Dendritic cell treated with granulocyte-macrophage colony-stimulating factor and Interleukin-4, amounts not matched to agents 40 ng/mL and 50 ng/mL, for 4 days (primary cell): ENCODE measurements at regions not wholly inside any gene's neighbourhood (a gene's known extent, or its start where the extent isn't known, plus 50 kb on each side); places are given as distances from the start of the nearest gene placed in this dataset.

Source experiments
- H3K27ac Mint-ChIP-seq: one replicate; pipeline ENCODE4 v1.8.0; 2022; ENCODE audit warnings: mild to moderate bottlenecking, mixed read lengths
- H3K27me3 Mint-ChIP-seq: one replicate; pipeline ENCODE4 v1.8.0; 2022; ENCODE audit warnings: mild to moderate bottlenecking, mixed read lengths
- H3K36me3 Mint-ChIP-seq: one replicate; pipeline ENCODE4 v1.8.0; 2022; ENCODE audit warnings: low read depth, mixed read lengths
- H3K4me1 Mint-ChIP-seq: one replicate; pipeline ENCODE4 v1.8.0; 2022; ENCODE audit warnings: low read depth, mixed read lengths
- H3K4me3 Mint-ChIP-seq: one replicate; pipeline ENCODE4 v1.8.0; 2022; ENCODE audit warnings: mild to moderate bottlenecking, moderate library complexity, mixed read lengths
- H3K9me3 Mint-ChIP-seq: one replicate; pipeline ENCODE4 v1.8.0; 2022; ENCODE audit warnings: mixed read lengths
- intact Hi-C: fragments of 100-400 bp; cut with micrococcal nuclease; formaldehyde crosslinking; loops from one replicate; pipeline ENCODE4 v1.15.0; 2022

GRCh38 chr1:96073100-96073499 is 648.5 kb upstream of the PTBP2 start:
- no peak overlapping the region for H3K27ac Mint-ChIP-seq
- H3K27me3 Mint-ChIP-seq, result no peaks in the 10 kb centered on the region
- H3K4me3 Mint-ChIP-seq, result no peak overlapping the region
- H3K4me1 Mint-ChIP-seq, result no peaks in the 10 kb centered on the region
- intact Hi-C loops, result no loop called here
- peaks cover 15% of the 10 kb centered on the region for H3K9me3 Mint-ChIP-seq
- no peaks in the 10 kb centered on the region for H3K36me3 Mint-ChIP-seq

DNA sequence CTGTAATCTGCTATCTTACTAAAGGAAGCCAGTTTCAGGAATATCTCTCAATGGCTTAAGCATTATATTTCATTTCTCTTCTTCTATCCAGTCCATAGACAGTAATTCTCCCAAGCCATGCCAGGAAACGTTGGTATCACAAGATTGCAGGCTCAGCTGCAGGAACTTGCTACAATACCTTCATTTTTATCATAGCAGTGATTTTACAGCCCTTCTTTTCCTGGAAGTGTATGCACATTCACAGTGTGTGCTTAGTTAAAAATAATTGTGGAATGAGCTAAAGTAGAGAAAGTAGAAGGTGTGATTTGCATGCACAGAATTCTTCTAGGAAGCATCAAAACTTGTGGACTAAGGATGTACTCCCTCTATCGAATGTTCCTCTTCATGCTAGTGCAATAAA is 647.2 kb upstream of the PTBP2 start:
- H3K9me3 Mint-ChIP-seq, result peaks cover 20% of the 10 kb centered on the region
- H3K27ac Mint-ChIP-seq, result no peak overlapping the region
- no peak overlapping the region for H3K4me3 Mint-ChIP-seq
- no peaks in the 10 kb centered on the region for H3K27me3 Mint-ChIP-seq
- no peaks in the 10 kb centered on the region for H3K36me3 Mint-ChIP-seq
- no peaks in the 10 kb centered on the region for H3K4me1 Mint-ChIP-seq
- intact Hi-C loops, result no loop called here

DNA sequence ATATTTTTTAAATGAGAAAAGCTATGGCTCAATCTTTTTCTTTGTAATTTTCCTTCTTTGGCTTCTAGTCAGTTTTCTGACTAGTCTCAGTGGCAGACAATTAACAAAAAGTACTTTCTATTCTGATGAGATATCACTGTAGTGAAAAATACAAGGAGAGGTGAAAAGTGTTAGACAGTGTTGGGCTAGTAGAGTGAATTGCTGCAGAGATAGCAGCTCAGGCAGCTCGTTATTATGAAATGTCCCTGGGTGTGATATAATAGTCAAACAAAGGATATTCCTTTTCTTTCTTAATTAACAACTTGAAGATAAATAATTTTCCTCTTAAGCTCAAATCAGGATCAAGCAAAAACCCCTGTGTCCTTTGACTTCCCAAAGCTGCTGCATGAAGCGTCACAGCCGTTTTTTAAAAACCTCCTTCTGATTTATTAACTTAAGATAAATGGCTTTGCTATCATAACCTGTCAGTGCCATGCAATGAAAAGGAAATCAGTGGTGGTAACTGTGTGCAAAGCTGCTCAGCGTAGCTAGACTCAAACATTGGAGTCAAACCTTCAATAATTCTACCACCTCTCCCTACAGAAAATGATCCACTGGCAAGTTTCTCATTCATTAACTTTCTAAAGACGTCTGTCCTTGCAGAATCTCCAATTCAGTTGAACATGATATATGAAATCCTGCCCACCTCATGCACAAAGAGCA is 646.6 kb upstream of the PTBP2 start:
- intact Hi-C loops, result no loop called here
- Mint-ChIP-seq H3K27ac (no peak overlapping the region), H3K27me3 (no peaks in the 10 kb centered on the region)

GRCh38 chr1:96075704-96076455 is 645.7 kb upstream of the PTBP2 start:
- no peak overlapping the region for H3K4me3 Mint-ChIP-seq
- H3K9me3 Mint-ChIP-seq, result peaks cover 32% of the 10 kb centered on the region

More for the DNA sequence above, 646.6 kb upstream of the PTBP2 start:
- Mint-ChIP-seq H3K4me1 (no peaks in the 10 kb centered on the region), H3K36me3 (no peaks in the 10 kb centered on the region), H3K4me3 (no peak overlapping the region), H3K9me3 (peaks cover 26% of the 10 kb centered on the region)

DNA sequence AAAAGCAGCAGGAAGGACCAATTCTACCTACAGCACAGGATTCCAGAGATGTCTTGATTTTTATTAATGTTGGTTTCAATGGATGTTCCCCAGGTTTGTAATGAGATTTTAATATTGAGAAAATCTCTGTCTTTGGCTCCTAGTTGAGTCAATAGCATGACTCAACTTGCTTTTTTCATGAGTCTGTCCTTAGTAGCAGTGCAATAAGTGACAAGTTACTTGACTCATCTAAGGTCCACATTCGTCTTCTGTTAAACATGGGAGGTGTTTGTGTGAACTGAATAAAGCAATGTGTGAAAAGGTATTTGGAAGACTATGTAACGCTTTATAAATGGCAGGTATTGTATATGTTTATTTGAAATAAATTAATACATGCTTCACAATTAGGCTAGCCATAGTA is 645.0 kb upstream of the PTBP2 start:
- Mint-ChIP-seq H3K27me3 (no peaks in the 10 kb centered on the region), H3K27ac (no peak overlapping the region), H3K4me3 (no peak overlapping the region)

More at GRCh38 chr1:96075704-96076455, 645.7 kb upstream of the PTBP2 start:
- intact Hi-C loops, result no loop called here
- no peak overlapping the region for H3K27ac Mint-ChIP-seq
- H3K4me1 Mint-ChIP-seq, result no peaks in the 10 kb centered on the region
- H3K27me3 Mint-ChIP-seq, result no peaks in the 10 kb centered on the region
- H3K36me3 Mint-ChIP-seq, result no peaks in the 10 kb centered on the region

GRCh38 chr1:96079581-96079980 is 642.0 kb upstream of the PTBP2 start:
- Mint-ChIP-seq H3K36me3 (no peaks in the 10 kb centered on the region), H3K9me3 (peaks cover 34% of the 10 kb centered on the region), H3K4me3 (no peak overlapping the region), H3K27ac (no peak overlapping the region), H3K4me1 (no peaks in the 10 kb centered on the region), H3K27me3 (no peaks in the 10 kb centered on the region)
- intact Hi-C loops, result no loop called here

More for the DNA sequence above, 645.0 kb upstream of the PTBP2 start:
- Mint-ChIP-seq H3K4me1 (no peaks in the 10 kb centered on the region), H3K9me3 (peaks cover 27% of the 10 kb centered on the region), H3K36me3 (no peaks in the 10 kb centered on the region)
- intact Hi-C loops, result no loop called here

GRCh38 chr1:96080925-96081324 is 640.7 kb upstream of the PTBP2 start:
- Mint-ChIP-seq H3K4me3 (no peak overlapping the region), H3K27ac (no peak overlapping the region), H3K4me1 (no peaks in the 10 kb centered on the region), H3K27me3 (no peaks in the 10 kb centered on the region), H3K9me3 (peaks cover 34% of the 10 kb centered on the region), H3K36me3 (no peaks in the 10 kb centered on the region)
- intact Hi-C loops, result no loop called here

- Mint-ChIP-seq H3K9me3 (peaks cover 7% of the 10 kb centered on the region), H3K27me3 (no peaks in the 10 kb centered on the region), H3K4me1 (no peaks in the 10 kb centered on the region), H3K27ac (no peak overlapping the region), H3K36me3 (no peaks in the 10 kb centered on the region), H3K4me3 (no peak overlapping the region)
- intact Hi-C loops, result no loop called here
Measured at GRCh38 chr1:96087719-96088118, 633.9 kb upstream of the PTBP2 start.

GRCh38 chr1:96090134-96090533 is 631.5 kb upstream of the PTBP2 start:
- Mint-ChIP-seq H3K9me3 (peaks cover 8% of the 10 kb centered on the region), H3K27ac (no peak overlapping the region)
- intact Hi-C loops, result no loop called here

DNA sequence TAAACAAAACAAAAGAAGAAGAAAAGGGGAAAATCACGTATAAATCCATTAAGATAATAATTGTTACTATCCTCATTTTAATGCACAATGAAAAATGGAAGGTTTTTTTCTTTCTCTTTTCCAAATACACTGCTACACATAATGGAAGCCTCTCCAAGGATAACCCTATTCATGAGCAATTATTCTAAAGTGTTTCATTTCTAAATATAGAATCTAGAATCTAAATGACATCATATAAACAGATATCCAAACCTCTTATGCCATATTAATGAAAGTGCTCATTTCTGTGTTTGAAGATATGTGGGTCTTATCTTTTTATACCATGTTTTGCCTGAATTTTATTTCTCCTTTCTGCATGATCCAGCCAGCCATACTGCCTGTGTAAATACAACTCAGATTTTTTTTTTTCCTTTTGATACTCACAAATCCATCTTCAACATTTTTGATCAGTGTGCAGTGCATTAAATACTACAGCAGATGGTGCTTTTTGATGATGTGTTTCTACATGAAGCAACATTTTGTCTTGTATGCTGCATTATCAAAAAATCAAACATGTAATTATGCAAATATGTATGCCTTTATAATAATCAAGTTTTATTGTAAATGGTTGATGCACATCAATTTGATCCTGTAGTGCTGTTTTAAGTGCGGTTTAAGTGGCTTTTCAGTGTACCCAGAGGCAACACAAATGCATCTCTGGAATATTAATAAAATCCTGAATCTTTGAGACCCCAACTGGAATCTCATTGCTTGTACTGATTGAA is 625.6 kb upstream of the PTBP2 start:
- intact Hi-C loops, result no loop called here
- Mint-ChIP-seq H3K4me3 (no peak overlapping the region), H3K27me3 (no peaks in the 10 kb centered on the region)

More at GRCh38 chr1:96090134-96090533, 631.5 kb upstream of the PTBP2 start:
- Mint-ChIP-seq H3K27me3 (no peaks in the 10 kb centered on the region), H3K4me1 (no peaks in the 10 kb centered on the region), H3K4me3 (no peak overlapping the region), H3K36me3 (no peaks in the 10 kb centered on the region)

DNA sequence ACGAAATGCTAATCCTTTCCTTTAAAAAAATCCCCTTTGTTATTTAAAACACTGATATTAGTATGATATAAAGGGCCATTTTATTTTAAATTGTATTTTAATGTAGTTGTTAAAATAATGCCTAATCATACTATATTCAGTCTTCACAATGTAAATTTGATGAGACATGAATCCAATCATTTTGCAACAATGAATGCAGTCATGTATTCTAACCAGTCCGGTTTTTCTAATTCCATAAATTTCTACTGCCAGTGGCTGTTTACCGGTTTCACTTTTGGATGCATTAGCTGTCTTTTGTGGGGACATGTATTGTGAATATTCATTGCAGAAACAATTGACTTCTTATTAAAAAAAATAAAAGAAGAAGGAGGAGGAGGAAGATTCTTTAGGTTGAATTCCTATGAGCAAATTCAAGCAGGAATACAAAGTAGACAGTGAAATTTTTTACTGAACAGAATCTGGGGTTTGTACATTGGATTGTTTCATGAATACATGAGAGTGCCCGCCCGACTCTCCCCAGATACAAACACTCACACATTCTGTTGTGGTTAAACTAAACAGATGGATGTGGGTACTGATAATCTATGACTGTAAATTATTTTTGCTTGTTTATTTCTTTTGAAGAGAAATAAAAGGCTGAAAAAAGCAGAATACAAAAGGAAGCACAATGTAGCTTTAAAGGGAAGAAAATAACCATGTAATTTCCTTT is 624.8 kb upstream of the PTBP2 start:
- Mint-ChIP-seq H3K27me3 (no peaks in the 10 kb centered on the region), H3K36me3 (no peaks in the 10 kb centered on the region), H3K4me1 (no peaks in the 10 kb centered on the region), H3K9me3 (peaks cover 9% of the 10 kb centered on the region), H3K27ac (no peak overlapping the region), H3K4me3 (no peak overlapping the region)
- intact Hi-C loops, result no loop called here

More for the DNA sequence above, 625.6 kb upstream of the PTBP2 start:
- H3K36me3 Mint-ChIP-seq, result no peaks in the 10 kb centered on the region
- no peaks in the 10 kb centered on the region for H3K4me1 Mint-ChIP-seq
- H3K9me3 Mint-ChIP-seq, result peaks cover 8% of the 10 kb centered on the region
- H3K27ac Mint-ChIP-seq, result no peak overlapping the region

DNA sequence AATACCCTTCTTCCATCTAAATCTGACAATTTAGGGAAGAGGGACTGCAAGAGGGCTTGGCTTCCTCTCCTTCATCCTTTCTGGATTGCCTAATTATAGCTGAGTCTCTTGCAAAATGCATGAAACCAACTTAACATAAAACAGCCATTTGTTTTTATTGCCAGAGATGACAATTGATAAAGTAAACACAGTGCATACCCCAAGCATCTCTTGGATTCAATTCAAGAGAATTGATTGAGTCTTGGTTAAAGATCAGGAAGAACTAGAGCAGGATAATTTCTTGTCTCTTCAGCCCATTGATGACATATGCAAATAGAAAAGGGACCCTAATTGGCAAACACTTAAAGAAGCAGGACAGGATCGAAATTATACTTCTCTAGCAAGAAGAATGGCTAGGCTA is 617.1 kb upstream of the PTBP2 start:
- H3K4me1 Mint-ChIP-seq, result no peaks in the 10 kb centered on the region
- no peak overlapping the region for H3K27ac Mint-ChIP-seq
- no peak overlapping the region for H3K4me3 Mint-ChIP-seq
- no peaks in the 10 kb centered on the region for H3K27me3 Mint-ChIP-seq
- intact Hi-C loops, result no loop called here
- H3K36me3 Mint-ChIP-seq, result no peaks in the 10 kb centered on the region
- peaks cover 41% of the 10 kb centered on the region for H3K9me3 Mint-ChIP-seq

GRCh38 chr1:96104906-96105305 is 616.7 kb upstream of the PTBP2 start:
- intact Hi-C loops, result no loop called here
- Mint-ChIP-seq H3K27me3 (no peaks in the 10 kb centered on the region), H3K9me3 (peaks cover 41% of the 10 kb centered on the region), H3K4me1 (no peaks in the 10 kb centered on the region), H3K27ac (no peak overlapping the region), H3K4me3 (no peak overlapping the region), H3K36me3 (no peaks in the 10 kb centered on the region)
